Fibroblast of the aortic adventitia (primary cell): ENCODE measurements at regions not wholly inside any gene's neighbourhood (a gene's known extent, or its start where the extent isn't known, plus 50 kb on each side); places are given as distances from the start of the nearest gene placed in this dataset.

Source experiments
- DNase-seq: peaks from one replicate; pipeline ENCODE4 v3.0.0-alpha.2; 2010; ENCODE audit warnings: low read depth
- H3K4me3 ChIP-seq: 2 replicates; pipeline ENCODE4 v1.5.1; 2011; ENCODE audit warnings: low read depth, mild to moderate bottlenecking, control low read depth, low read length, moderate library complexity
- CTCF ChIP-seq: IDR thresholded peaks from 2 replicates; pipeline ENCODE4 v1.5.1; 2011; ENCODE audit warnings: mild to moderate bottlenecking, low read length, control low read depth, inconsistent platforms; ENCODE audit not compliant: insufficient read depth

- no peak for TF ChIP-seq CTCF
- H3K4me3 ChIP-seq, result no peak overlapping the region
- no peak for DNase-seq
Observed at GRCh38 chr1:58409336-58409735, 137.2 kb downstream of the OMA1 start.

- no peak overlapping the region for H3K4me3 ChIP-seq
- no peak for TF ChIP-seq CTCF
- DNase-seq, result no peak
Observed at GRCh38 chr1:58406301-58407071, 140.0 kb downstream of the OMA1 start.

GRCh38 chr1:58405660-58406059 lies 140.9 kb downstream of the OMA1 start:
- no peak for TF ChIP-seq CTCF
- no peak overlapping the region for H3K4me3 ChIP-seq
- DNase-seq, result no peak

- DNase-seq, result no peak
- H3K4me3 ChIP-seq, result no peak overlapping the region
- TF ChIP-seq CTCF, result no peak
Observed at GRCh38 chr1:58403894-58404293, 142.6 kb downstream of the OMA1 start.

- DNase-seq, result peak; percentile 32
- no peak for TF ChIP-seq CTCF
- H3K4me3 ChIP-seq, result no peak overlapping the region
Observed at GRCh38 chr1:58402444-58402843, 144.1 kb downstream of the OMA1 start.

GRCh38 chr1:58401991-58402390 lies 144.5 kb downstream of the OMA1 start:
- H3K4me3 ChIP-seq, result no peak overlapping the region
- DNase-seq, result no peak
- TF ChIP-seq CTCF, result no peak

- no peak overlapping the region for H3K4me3 ChIP-seq
- no peak for TF ChIP-seq CTCF
- no peak for DNase-seq
Observed at GRCh38 chr1:58399176-58399575, 147.3 kb downstream of the OMA1 start.
